ENCODE measurements at regions not wholly inside any gene's neighbourhood (a gene's known extent, or its start where the extent isn't known, plus 50 kb on each side); places are given as distances from the start of the nearest gene placed in this dataset.

- TF ChIP-seq REST (IDR thresholded peaks at IDR 0.05; ENCODE audit: low read depth) (no peak), YY1 (IDR thresholded peaks at IDR 0.05; ENCODE audit: extremely low read depth, insufficient replicate concordance, low read depth, low read length) (no peak), RAD21 (IDR thresholded peaks at IDR 0.05; ENCODE audit: low read depth) (no peak), ZBTB33 (IDR thresholded peaks at IDR 0.05; ENCODE audit: extremely low read depth, insufficient replicate concordance, low read length) (no peak), EZH2 (IDR thresholded peaks at IDR 0.05) (no peak)
These were observed 1258.1 kb downstream of the EFNA5 start (continued) for GRCh38 chr5:106412606-106413005.

GRCh38 chr5:106408570-106408969 lies 1262.2 kb downstream of the EFNA5 start:
- TF ChIP-seq POLR2A (IDR thresholded peaks at IDR 0.05; ENCODE audit: borderline replicate concordance, extremely low read depth, insufficient read depth, insufficient read length): no peak
- no peak for TF ChIP-seq CEBPB (IDR thresholded peaks at IDR 0.05; ENCODE audit: low read depth)
- no peak for TF ChIP-seq POLR2AphosphoS5 (IDR thresholded peaks at IDR 0.05; ENCODE audit: low read depth, low read length)
- TF ChIP-seq ATF3 (IDR thresholded peaks at IDR 0.05): no peak
- no peak for TF ChIP-seq EZH2 (IDR thresholded peaks at IDR 0.05)
- no peak for TF ChIP-seq ELF1 (IDR thresholded peaks at IDR 0.05; ENCODE audit: borderline replicate concordance, low read depth)
- TF ChIP-seq JUND (IDR thresholded peaks at IDR 0.05): no peak
- DNase-seq (ENCODE audit: low read depth, low spot score): no peak
- H3K36me3 ChIP-seq (ENCODE audit: control insufficient read depth in 1 of 2, insufficient read depth in 2 of 2, low read length in 2 of 2): no peaks in the 10 kb centered on the region
- H3K9me3 ChIP-seq (ENCODE audit: control insufficient read depth in 1 of 2, insufficient read depth in 1 of 2, low read depth in 1 of 2, low read length in 2 of 2): no peaks in the 10 kb centered on the region
- intact Hi-C loops (cut with micrococcal nuclease): no loop called here
- no peak overlapping the region for H3K4me3 ChIP-seq (replicated peaks in 1 of 2; ENCODE audit: low read depth in 1 of 2, low read length in 2 of 2)
- BruUV-seq (replicated peaks): no TSS peak
- ATAC-seq: no peak
- RAD21 ChIA-PET (ENCODE audit: low non-redundant PET in 1 of 2, low total read pairs in 2 of 2, uncharacterized antibody in 2 of 2, unreplicated experiment in 2 of 2): no interaction called here
- no peak overlapping the region for H3K4me2 ChIP-seq (ENCODE audit: low read length)
- no peaks in the 10 kb centered on the region for H3K79me2 ChIP-seq (ENCODE audit: insufficient read depth, low read length)
- no peak overlapping the region for H2AFZ ChIP-seq (ENCODE audit: low read depth, low read length, poor library complexity, severe bottlenecking)
- CTCF ChIA-PET: no interaction called here
- POLR2A ChIA-PET: no interaction called here
- H3K27ac ChIP-seq (ENCODE audit: low read depth, low read length): no peak overlapping the region
- H3K4me1 ChIP-seq (ENCODE audit: control insufficient read depth in 1 of 2, insufficient read depth in 2 of 2, low read length in 2 of 2): no peaks in the 10 kb centered on the region
- H3K9me2 ChIP-seq (ENCODE audit: insufficient read depth): no peaks in the 10 kb centered on the region
- no peak overlapping the region for H3K9ac ChIP-seq (ENCODE audit: low read length)
- H4K20me1 ChIP-seq (ENCODE audit: insufficient read depth): no peaks in the 10 kb centered on the region
- no peaks in the 10 kb centered on the region for H3K27me3 ChIP-seq (ENCODE audit: insufficient read depth, low read length)

Data from HCT116 (cell line).